Stomach (tissue), 4 donors: ENCODE measurements at regions not wholly inside any gene's neighbourhood (a gene's known extent, or its start where the extent isn't known, plus 50 kb on each side); places are given as distances from the start of the nearest gene placed in this dataset.

ENCODE experiments used
- CTCF ChIP-seq, 7 experiments: fragments of 450-650 bp in 4 of 7; fragments of 200-600 bp in 3 of 7; sonication (generic) in 3 of 7; IDR thresholded peaks; one replicate each; pipeline ENCODE4 v1.5.1; 2016 to 2019; ENCODE audit warnings: antibody characterized with exemption in 7 of 7, control low read depth in 2 of 7, mild to moderate bottlenecking in 1 of 7
- POLR2A ChIP-seq, 4 donors: fragments of 450-650 bp; IDR thresholded peaks; one replicate each; pipeline ENCODE4 v1.6.1; 2016; ENCODE audit warnings: antibody characterized with exemption in 4 of 4, control low read depth in 2 of 4, mild to moderate bottlenecking in 1 of 4, moderate library complexity in 1 of 4

GRCh38 chr10:130772676-130773075 lies 538.8 kb downstream of the TCERG1L start:
- TF ChIP-seq CTCF (IDR thresholded peaks at IDR 0.05): no peak
- TF ChIP-seq POLR2A (IDR thresholded peaks at IDR 0.05): no peak
